Liver (tissue), 8 donors: ENCODE measurements at regions not wholly inside any gene's neighbourhood (a gene's known extent, or its start where the extent isn't known, plus 50 kb on each side); places are given as distances from the start of the nearest gene placed in this dataset.

Experiments
- DNase-seq: peaks from one replicate; pipeline ENCODE4 v3.0.0-alpha.2; 2017; ENCODE audit warnings: low spot score
- H3K27ac ChIP-seq, 2 donors: one replicate each; pipeline ENCODE4 v1.7.0; 2013; ENCODE audit warnings: inconsistent platforms in 2 of 2, low read length in 2 of 2, control low read depth in 1 of 2, low read depth in 1 of 2, mild to moderate bottlenecking in 1 of 2
- H3K27me3 ChIP-seq, 4 donors: one replicate each; pipeline versions ENCODE4 v1.6.1 to v1.7.0; 2013; ENCODE audit warnings: low read length in 3 of 4, inconsistent platforms in 1 of 4, mild to moderate bottlenecking in 1 of 4, moderate library complexity in 1 of 4; ENCODE audit not compliant: control insufficient read depth in 4 of 4, insufficient read depth in 4 of 4
- H3K36me3 ChIP-seq, 4 donors: one replicate each; pipeline versions ENCODE4 v1.6.1 to v1.7.0; 2013; ENCODE audit warnings: low read length in 3 of 4, mild to moderate bottlenecking in 3 of 4, low read depth in 1 of 4, moderate library complexity in 1 of 4; ENCODE audit not compliant: control insufficient read depth in 4 of 4, insufficient read depth in 3 of 4
- H3K4me1 ChIP-seq, 4 donors: one replicate each; pipeline versions ENCODE4 v1.6.1 to v1.7.0; 2013; ENCODE audit warnings: low read length in 3 of 4, mild to moderate bottlenecking in 3 of 4, moderate library complexity in 1 of 4; ENCODE audit not compliant: control insufficient read depth in 4 of 4, insufficient read depth in 4 of 4
- H3K4me3 ChIP-seq, 3 donors: one replicate each; pipeline versions ENCODE4 v1.6.1 to v1.7.0; 2013; ENCODE audit warnings: low read length in 3 of 3, control low read depth in 1 of 3, low read depth in 1 of 3, mild to moderate bottlenecking in 1 of 3
- H3K9ac ChIP-seq, 2 donors: one replicate each; pipeline ENCODE4 v1.7.0; 2013; ENCODE audit warnings: low read length in 2 of 2, mild to moderate bottlenecking in 2 of 2, moderate library complexity in 2 of 2, control low read depth in 1 of 2, low read depth in 1 of 2
- H3K9me3 ChIP-seq, 4 donors: one replicate each; pipeline versions ENCODE4 v1.6.1 to v1.7.0; 2013; ENCODE audit warnings: low read length in 3 of 4; ENCODE audit not compliant: control insufficient read depth in 4 of 4
- ATF3 ChIP-seq: IDR thresholded peaks from 2 replicates; pipeline ENCODE4 v1.6.1; 2016; ENCODE audit warnings: antibody characterized with exemption
- CTCF ChIP-seq: fragments of 150-350 bp; IDR thresholded peaks from 2 replicates; pipeline ENCODE4 v1.5.1; 2017; ENCODE audit warnings: improper control_type of control experiment, low read depth, low read length; ENCODE audit not compliant: missing input control
- EGR1 ChIP-seq, 2 donors: IDR thresholded peaks; 2 replicates each; pipeline ENCODE4 v1.6.1; 2016 to 2018; ENCODE audit warnings: antibody characterized with exemption in 2 of 2, low read depth in 2 of 2
- FOXA1 ChIP-seq: IDR thresholded peaks from 2 replicates; pipeline ENCODE4 v1.6.1; 2016; ENCODE audit warnings: antibody characterized with exemption
- FOXA2 ChIP-seq: IDR thresholded peaks from 2 replicates; pipeline ENCODE4 v1.6.1; 2016; ENCODE audit warnings: antibody characterized with exemption
- GABPA ChIP-seq, 2 donors: IDR thresholded peaks in 1 of 2; conservative IDR thresholded peaks in 1 of 2; 2 replicates each; pipeline ENCODE4 v1.6.1; 2016; ENCODE audit warnings: antibody characterized with exemption in 2 of 2, mild to moderate bottlenecking in 1 of 2, moderate library complexity in 1 of 2
- HNF4A ChIP-seq, 2 donors: conservative IDR thresholded peaks; 2 replicates each; pipeline ENCODE4 v1.6.1; 2016; ENCODE audit warnings: antibody characterized with exemption in 2 of 2, mild to moderate bottlenecking in 2 of 2
- HNF4G ChIP-seq: IDR thresholded peaks from 2 replicates; pipeline ENCODE4 v1.6.1; 2016; ENCODE audit warnings: antibody characterized with exemption
- JUND ChIP-seq, 2 donors: IDR thresholded peaks; 2 replicates each; pipeline ENCODE4 v1.6.1; 2016; ENCODE audit warnings: antibody characterized with exemption in 2 of 2
- MAX ChIP-seq: IDR thresholded peaks from 2 replicates; pipeline ENCODE4 v1.6.1; 2016; ENCODE audit warnings: antibody characterized with exemption
- NR2F2 ChIP-seq: IDR thresholded peaks from 2 replicates; pipeline ENCODE4 v1.6.1; 2016; ENCODE audit warnings: antibody characterized with exemption
- RAD21 ChIP-seq, 2 donors: IDR thresholded peaks; 2 replicates each; pipeline ENCODE4 v1.6.1; 2016; ENCODE audit warnings: antibody characterized with exemption in 2 of 2, mild to moderate bottlenecking in 2 of 2
- REST ChIP-seq: IDR thresholded peaks from 2 replicates; pipeline ENCODE4 v1.6.1; 2016; ENCODE audit warnings: antibody characterized with exemption, mild to moderate bottlenecking
- RXRA ChIP-seq, 2 donors: IDR thresholded peaks; 2 replicates each; pipeline ENCODE4 v1.6.1; 2017 to 2018; ENCODE audit warnings: antibody characterized with exemption in 2 of 2, mild to moderate bottlenecking in 1 of 2
- SP1 ChIP-seq: IDR thresholded peaks from 2 replicates; pipeline ENCODE4 v1.6.1; 2018; ENCODE audit warnings: antibody characterized with exemption, mild to moderate bottlenecking
- TAF1 ChIP-seq: conservative IDR thresholded peaks from 2 replicates; pipeline ENCODE4 v1.6.1; 2016; ENCODE audit warnings: antibody characterized with exemption, mild to moderate bottlenecking
- YY1 ChIP-seq: IDR thresholded peaks from 2 replicates; pipeline ENCODE4 v1.6.1; 2016; ENCODE audit warnings: antibody characterized with exemption, mild to moderate bottlenecking
- ZBTB33 ChIP-seq: IDR thresholded peaks from 2 replicates; pipeline ENCODE4 v1.6.1; 2016; ENCODE audit warnings: antibody characterized with exemption
- WGBS: extraction: QIAGEN DNeasy Blood & Tissue Kit; methylation state at CpG from one replicate; pipeline ENCODE4 v1.1.7; 2013; 5-methylcytosine and 5-hydroxymethylcytosine counted together
- donor health status: healthy.
- donor health status: healthy.
- donor health status: healthy.
- donor health status: healthy.
- donor health status: healthy.

GRCh38 chr5:5793242-5794117, 371.0 kb downstream of the ICE1 start:
- WGBS, result 86% methylated on average over 10 of the region's 10 CpGs
- Histone ChIP-seq H3K36me3 (no peaks in the 10 kb centered on the region), H3K4me1 (peaks cover 2 to 12% (median 10%) of the 10 kb centered on the region in 4 donors), H3K27me3 (no peaks in the 10 kb centered on the region), H3K9ac (no peak overlapping the region), H3K9me3 (no peaks in the 10 kb centered on the region), H3K4me3 (no peak overlapping the region), H3K27ac (no peak overlapping the region)
- no peak for DNase-seq
- no peak for TF ChIP-seq EGR1 (IDR thresholded peaks at IDR 0.05; ENCODE audit: low read depth in 2 of 2)
- TF ChIP-seq NR2F2, result no peak
- TF ChIP-seq CTCF, result no peak
- TF ChIP-seq JUND (IDR thresholded peaks at IDR 0.05), result no peak
- no peak for TF ChIP-seq ATF3
- TF ChIP-seq HNF4G, result no peak
- TF ChIP-seq SP1, result no peak
- TF ChIP-seq FOXA2, result no peak
- TF ChIP-seq HNF4A (conservative IDR thresholded peaks at IDR 0.05), result no peak
- TF ChIP-seq GABPA (IDR thresholded peaks at IDR 0.05 in 1 of 2, conservative IDR thresholded peaks at IDR 0.05 in 1 of 2), result no peak
- no peak for TF ChIP-seq RAD21 (IDR thresholded peaks at IDR 0.05)
- TF ChIP-seq REST, result no peak
- TF ChIP-seq MAX, result no peak
- no peak for TF ChIP-seq FOXA1
- no peak for TF ChIP-seq TAF1
- no peak for TF ChIP-seq RXRA (IDR thresholded peaks at IDR 0.05)
- no peak for TF ChIP-seq ZBTB33
- no peak for TF ChIP-seq YY1
